MM.1S (cell line): ENCODE measurements at regions not wholly inside any gene's neighbourhood (a gene's known extent, or its start where the extent isn't known, plus 50 kb on each side); places are given as distances from the start of the nearest gene placed in this dataset.

ENCODE experiments used
- CTCF ChIP-seq: fragments of 300-600 bp; sonication (generic); IDR thresholded peaks from 2 replicates; pipeline ENCODE4 v1.5.1; 2016; ENCODE audit warnings: antibody characterized with exemption, low read length, mixed read lengths
- EZH2phosphoT487 ChIP-seq: fragments of 300-600 bp; sonication (generic); IDR thresholded peaks from 2 replicates; pipeline ENCODE4 v1.6.1; 2018; ENCODE audit warnings: antibody characterized with exemption, low read length

- TF ChIP-seq CTCF (no peak), EZH2phosphoT487 (no peak)
Observed at GRCh38 chr10:2958659-2959058, 108.7 kb upstream of the PFKP start.
